ENCODE measurements at regions not wholly inside any gene's neighbourhood (a gene's known extent, or its start where the extent isn't known, plus 50 kb on each side); places are given as distances from the start of the nearest gene placed in this dataset.
"Not testable (repeated sequence)": the region's sequence is repeated elsewhere in the genome, so short reads cannot be mapped to it uniquely, and the experiment has no call there.

- no peak overlapping the region for H3K4me3 ChIP-seq (ENCODE audit: low read depth, poor library complexity, severe bottlenecking)
- no peak for DNase-seq (ENCODE audit: low spot score in 2 of 2)
- intact Hi-C loops (cut with DNase I; ENCODE audit: low total_unique reads) = no loop called here
- TF ChIP-seq POLR2A (IDR thresholded peaks at IDR 0.05) = no peak
- TF ChIP-seq, protein P1, sequence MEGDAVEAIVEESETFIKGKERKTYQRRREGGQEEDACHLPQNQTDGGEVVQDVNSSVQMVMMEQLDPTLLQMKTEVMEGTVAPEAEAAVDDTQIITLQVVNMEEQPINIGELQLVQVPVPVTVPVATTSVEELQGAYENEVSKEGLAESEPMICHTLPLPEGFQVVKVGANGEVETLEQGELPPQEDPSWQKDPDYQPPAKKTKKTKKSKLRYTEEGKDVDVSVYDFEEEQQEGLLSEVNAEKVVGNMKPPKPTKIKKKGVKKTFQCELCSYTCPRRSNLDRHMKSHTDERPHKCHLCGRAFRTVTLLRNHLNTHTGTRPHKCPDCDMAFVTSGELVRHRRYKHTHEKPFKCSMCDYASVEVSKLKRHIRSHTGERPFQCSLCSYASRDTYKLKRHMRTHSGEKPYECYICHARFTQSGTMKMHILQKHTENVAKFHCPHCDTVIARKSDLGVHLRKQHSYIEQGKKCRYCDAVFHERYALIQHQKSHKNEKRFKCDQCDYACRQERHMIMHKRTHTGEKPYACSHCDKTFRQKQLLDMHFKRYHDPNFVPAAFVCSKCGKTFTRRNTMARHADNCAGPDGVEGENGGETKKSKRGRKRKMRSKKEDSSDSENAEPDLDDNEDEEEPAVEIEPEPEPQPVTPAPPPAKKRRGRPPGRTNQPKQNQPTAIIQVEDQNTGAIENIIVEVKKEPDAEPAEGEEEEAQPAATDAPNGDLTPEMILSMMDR (IDR thresholded peaks at IDR 0.05) = no peak
- 57 to 58% methylated on average over 5 of the region's 5 CpGs for WGBS, 2 donors
Observed at GRCh38 chr17:5893741-5894140, 176.4 kb upstream of the WSCD1 start.

- H3K4me3 ChIP-seq (ENCODE audit: low read depth, poor library complexity, severe bottlenecking) = no peak overlapping the region
- intact Hi-C loops (cut with DNase I; ENCODE audit: low total_unique reads) = no loop called here
- 65 to 68% methylated on average over 6 of the region's 6 CpGs for WGBS, 2 donors
- no peak for TF ChIP-seq POLR2A (IDR thresholded peaks at IDR 0.05)
- TF ChIP-seq, protein P1 (IDR thresholded peaks at IDR 0.05) = no peak
- DNase-seq (ENCODE audit: low spot score in 2 of 2) = no peak
Observed at GRCh38 chr17:5895276-5895675, 174.9 kb upstream of the WSCD1 start.

DNA sequence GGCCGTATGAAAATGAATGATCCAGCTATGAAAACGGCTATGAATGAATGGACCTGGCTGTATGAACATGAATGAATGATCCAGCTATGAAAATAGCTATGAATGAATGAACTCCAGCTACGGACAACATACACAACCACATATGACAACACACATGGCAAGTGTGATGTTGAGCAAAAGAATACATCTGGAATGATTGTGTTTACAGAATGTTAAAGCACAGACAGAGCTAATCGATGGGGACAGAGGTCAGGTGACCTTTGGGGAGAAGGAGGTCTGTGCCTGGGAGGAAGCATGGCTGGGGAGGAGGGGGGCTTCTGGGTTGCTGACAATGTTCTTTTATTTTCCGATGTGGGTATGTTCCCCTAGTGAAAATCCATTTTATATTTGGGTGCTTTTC lies 174.0 kb upstream of the WSCD1 start:
- TF ChIP-seq, protein P1 (IDR thresholded peaks at IDR 0.05) = no peak
- no peak for TF ChIP-seq POLR2A (IDR thresholded peaks at IDR 0.05)
- H3K4me3 ChIP-seq (ENCODE audit: low read depth, poor library complexity, severe bottlenecking) = no peak overlapping the region
- 81 to 84% methylated on average over 5 of the region's 5 CpGs for WGBS, 2 donors
- no peak for DNase-seq (ENCODE audit: low spot score in 2 of 2)
- intact Hi-C loops (cut with DNase I; ENCODE audit: low total_unique reads) = no loop called here

GRCh38 chr17:5897275-5897911 lies 172.8 kb upstream of the WSCD1 start:
- intact Hi-C loops (cut with DNase I; ENCODE audit: low total_unique reads) = no loop called here
- TF ChIP-seq, protein P1 (IDR thresholded peaks at IDR 0.05) = no peak
- TF ChIP-seq POLR2A (IDR thresholded peaks at IDR 0.05) = no peak
- H3K4me3 ChIP-seq (ENCODE audit: low read depth, poor library complexity, severe bottlenecking) = no peak overlapping the region
- no peak for DNase-seq (ENCODE audit: low spot score in 2 of 2)
- WGBS, 2 donors = 12% methylated on average over 12 to 14 of the region's 14 CpGs

GRCh38 chr17:5897981-5898380 lies 172.2 kb upstream of the WSCD1 start:
- DNase-seq (ENCODE audit: low spot score in 2 of 2); intact Hi-C loops (cut with DNase I; ENCODE audit: low total_unique reads); H3K4me3 ChIP-seq (ENCODE audit: low read depth, poor library complexity, severe bottlenecking): not testable (repeated sequence)
- WGBS, 2 donors = 79 to 83% methylated on average over 8 of the region's 8 CpGs

DNA sequence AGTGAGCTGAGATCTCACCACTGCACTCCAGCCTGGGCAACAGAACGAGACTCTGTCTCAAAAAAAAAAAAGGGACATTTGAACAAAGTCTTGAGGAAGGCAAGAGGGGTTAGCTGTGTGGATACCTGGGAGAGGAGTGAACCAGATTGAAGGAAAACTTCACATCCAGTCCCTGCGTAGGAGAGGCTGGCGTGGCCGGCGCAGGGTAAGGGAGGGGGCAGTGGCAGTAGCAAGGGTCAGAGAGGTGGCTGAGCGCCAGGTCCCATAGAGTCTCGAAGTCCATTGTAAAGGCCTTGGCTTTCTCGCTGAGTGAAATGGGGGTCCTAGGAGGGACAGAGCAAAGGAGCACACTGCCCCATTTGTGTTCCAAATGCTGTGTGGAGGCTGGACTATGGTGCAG lies 171.8 kb upstream of the WSCD1 start:
- DNase-seq (ENCODE audit: low spot score in 2 of 2) = no peak
- WGBS, 2 donors = 90 to 91% methylated on average over 8 of the region's 8 CpGs
- intact Hi-C loops (cut with DNase I; ENCODE audit: low total_unique reads) = no loop called here
- TF ChIP-seq POLR2A (IDR thresholded peaks at IDR 0.05) = no peak
- TF ChIP-seq, protein P1 (IDR thresholded peaks at IDR 0.05) = no peak
- no peak overlapping the region for H3K4me3 ChIP-seq (ENCODE audit: low read depth, poor library complexity, severe bottlenecking)
